GM12878 (cell line): ENCODE measurements at regions not wholly inside any gene's neighbourhood (a gene's known extent, or its start where the extent isn't known, plus 50 kb on each side); places are given as distances from the start of the nearest gene placed in this dataset.

Source experiments
- ATAC-seq: fragments of 200-7000 bp; cut with Tn5 transposase; 3 replicates; pipeline ENCODE4 v1.9.1; 2020; ENCODE audit warnings: mild to moderate bottlenecking, moderate library complexity
- BruUV-seq: library from RNA; stranded (reverse); fragments of 400-500 nt; replicated peaks from 2 replicates; lab custom pipeline; 2021; lab: Mats Ljungman, UMichigan
- CTCF ChIA-PET: fragments of 300-600 bp; sonication (Branson Sonifier 250); formaldehyde crosslinking; extraction: SDS; loops from one replicate; lab custom pipeline; 2021; ENCODE audit warnings: inconsistent platforms; lab: Yijun Ruan, JAX
- POLR2A ChIA-PET: fragments of 350-600 bp; formaldehyde crosslinking; extraction: SDS; loops from one replicate; lab custom pipeline; 2021; ENCODE audit warnings: inconsistent platforms; lab: Charles Lee
- RAD21 ChIA-PET: fragments of 300-600 bp; sonication (Branson Sonifier 250); formaldehyde crosslinking; loops from one replicate; lab custom pipeline; 2023; ENCODE audit warnings: antibody characterized with exemption; ENCODE audit not compliant: unreplicated experiment; lab: Charles Lee
- SMC1A ChIA-PET: fragments of 300-600 bp; sonication (Branson Sonifier 250); formaldehyde crosslinking; loops from one replicate; lab custom pipeline; 2023; ENCODE audit not compliant: unreplicated experiment, uncharacterized antibody; lab: Charles Lee
- DNase-seq: peaks from one replicate; pipeline ENCODE4 v3.0.0-alpha.2; 2011; ENCODE audit warnings: low read depth, low spot score
- FAIRE-seq: peaks from 3 replicates; lab custom pipeline; 2011; peaks lifted over from hg19 to GRCh38; lab: Jason Lieb, UNC
- H2AFZ ChIP-seq: 2 replicates; pipeline ENCODE4 v1.6.0; 2011; ENCODE audit warnings: low read depth, low read length, control low read depth; ENCODE audit not compliant: control insufficient read depth
- H3K27ac ChIP-seq: 2 replicates; pipeline ENCODE4 v1.5.1; 2011; ENCODE audit warnings: control low read depth; ENCODE audit not compliant: control insufficient read depth, insufficient read depth
- H3K27me3 ChIP-seq, 2 experiments: replicated peaks in 1 of 2; 2 replicates each; pipeline versions ENCODE4 v1.6.0 to v1.6.1; 2011; ENCODE audit warnings: low read length in 1 of 2; ENCODE audit not compliant: control insufficient read depth in 2 of 2, insufficient read depth in 2 of 2
- H3K36me3 ChIP-seq, 2 experiments: 2 replicates each; pipeline ENCODE4 v1.5.1; 2011; ENCODE audit warnings: low read length in 1 of 2; ENCODE audit not compliant: control insufficient read depth in 2 of 2, insufficient read depth in 2 of 2
- H3K4me1 ChIP-seq: 2 replicates; pipeline ENCODE4 v1.6.1; 2011; ENCODE audit warnings: mild to moderate bottlenecking, low read length, moderate library complexity, mixed read lengths; ENCODE audit not compliant: control insufficient read depth, insufficient read depth
- H3K4me2 ChIP-seq: 2 replicates; pipeline ENCODE4 v1.6.0; 2011; ENCODE audit warnings: control low read depth; ENCODE audit not compliant: control insufficient read depth, insufficient read depth
- H3K4me3 ChIP-seq: fragments of 200-600 bp; sonication (generic); 2 replicates; pipeline ENCODE4 v1.5.1; 2016
- H3K79me2 ChIP-seq: 2 replicates; pipeline ENCODE4 v1.6.0; 2011; ENCODE audit warnings: low read length; ENCODE audit not compliant: control insufficient read depth, insufficient read depth
- H3K9ac ChIP-seq: 2 replicates; pipeline ENCODE4 v1.8.0; 2011; ENCODE audit warnings: low read length, control low read depth, mixed read lengths; ENCODE audit not compliant: control insufficient read depth, insufficient read depth
- H3K9me3 ChIP-seq: replicated peaks from 3 replicates; pipeline ENCODE4 v1.5.1; 2011; ENCODE audit warnings: mild to moderate bottlenecking, low read length; ENCODE audit not compliant: control insufficient read depth, insufficient read depth
- H4K20me1 ChIP-seq: 2 replicates; pipeline ENCODE4 v1.6.0; 2011; ENCODE audit not compliant: control insufficient read depth, insufficient read depth
- BRCA1 ChIP-seq: IDR thresholded peaks from 2 replicates; pipeline ENCODE4 v1.6.1; 2011; ENCODE audit warnings: low read depth, low read length, improper control_type of control experiment
- CEBPB ChIP-seq, 2 experiments: fragments of 150-350 bp in 1 of 2; IDR thresholded peaks; 2 replicates each; pipeline ENCODE4 v1.6.1; 2012 to 2014; ENCODE audit warnings: low read depth in 2 of 2, low read length in 2 of 2, borderline replicate concordance in 1 of 2, inconsistent platforms in 1 of 2
- CREB1 ChIP-seq: IDR thresholded peaks from 2 replicates; pipeline ENCODE4 v1.6.1; 2012; ENCODE audit warnings: low read depth, mild to moderate bottlenecking, inconsistent platforms
- EP300 ChIP-seq, 2 experiments: fragments of 150-350 bp in 1 of 2; IDR thresholded peaks; 2 replicates each; pipeline ENCODE4 v1.6.1; 2011 to 2012; ENCODE audit warnings: low read depth in 2 of 2, low read length in 2 of 2, borderline replicate concordance in 1 of 2, improper control_type of control experiment in 1 of 2, inconsistent platforms in 1 of 2; ENCODE audit not compliant: control insufficient read depth in 1 of 2
- HDAC6 ChIP-seq: fragments of 200-600 bp; sonication (generic); IDR thresholded peaks from one replicate; pipeline ENCODE4 v1.8.0; 2017; ENCODE audit warnings: antibody characterized with exemption; ENCODE audit not compliant: unreplicated experiment
- MXI1 ChIP-seq: fragments of 150-350 bp; IDR thresholded peaks from 2 replicates; pipeline ENCODE4 v1.6.1; 2011; ENCODE audit warnings: low read depth, mild to moderate bottlenecking, inconsistent platforms, low read length, improper control_type of control experiment
- MYB ChIP-seq: fragments of 150-350 bp; IDR thresholded peaks from 2 replicates; pipeline ENCODE4 v1.6.1; 2014; ENCODE audit warnings: mild to moderate bottlenecking, low read depth, low read length, borderline replicate concordance
- NRF1 ChIP-seq: conservative IDR thresholded peaks from 2 replicates; pipeline ENCODE4 v1.6.1; 2011; ENCODE audit warnings: mild to moderate bottlenecking, low read depth, low read length, improper control_type of control experiment
- PAX8 ChIP-seq: fragments of 450-650 bp; IDR thresholded peaks from 2 replicates; pipeline ENCODE4 v1.6.1; 2017; ENCODE audit warnings: mild to moderate bottlenecking, moderate library complexity
- RAD21 ChIP-seq: IDR thresholded peaks from 2 replicates; pipeline ENCODE4 v1.6.1; 2011; ENCODE audit warnings: mild to moderate bottlenecking, low read depth, low read length, moderate library complexity; ENCODE audit not compliant: insufficient read depth
- SREBF2 ChIP-seq: IDR thresholded peaks from 2 replicates; pipeline ENCODE4 v1.6.1; 2012; ENCODE audit warnings: mild to moderate bottlenecking, low read length
- YBX1 ChIP-seq: fragments of 450-650 bp; IDR thresholded peaks from 2 replicates; pipeline ENCODE4 v1.6.1; 2016; ENCODE audit warnings: antibody characterized with exemption
- in situ Hi-C: fragments of 300-500 bp; cut with MboI; formaldehyde crosslinking; loops from 9 replicates; pipeline ENCODE4 v1.14.3; 2018; ENCODE audit warnings: mixed read lengths
- intact Hi-C: fragments of 100-400 bp; cut with micrococcal nuclease; formaldehyde crosslinking; loops from one replicate; pipeline ENCODE4 v1.14.2; 2022; ENCODE audit not compliant: unreplicated experiment
- TF ChIP-seq, protein P1 (sequence below): IDR thresholded peaks from 2 replicates; pipeline ENCODE4 v1.6.1; 2012; ENCODE audit warnings: low read depth, low read length, improper control_type of control experiment
- TF ChIP-seq, protein P2 (sequence below): IDR thresholded peaks from 2 replicates; pipeline ENCODE4 v1.6.1; 2011; ENCODE audit warnings: mild to moderate bottlenecking, low read depth, low read length, moderate library complexity; ENCODE audit not compliant: insufficient replicate concordance
- TF ChIP-seq, protein P3 (sequence below): fragments of 450-650 bp; IDR thresholded peaks from 2 replicates; pipeline ENCODE4 v1.6.1; 2018; ENCODE audit warnings: mild to moderate bottlenecking, low read depth, moderate library complexity; ENCODE audit not compliant: partially characterized antibody
- TF ChIP-seq, protein P4 (sequence below): fragments of 450-650 bp; IDR thresholded peaks from 2 replicates; pipeline ENCODE4 v1.6.1; 2018; ENCODE audit warnings: borderline replicate concordance, mild to moderate bottlenecking; ENCODE audit not compliant: partially characterized antibody

DNA sequence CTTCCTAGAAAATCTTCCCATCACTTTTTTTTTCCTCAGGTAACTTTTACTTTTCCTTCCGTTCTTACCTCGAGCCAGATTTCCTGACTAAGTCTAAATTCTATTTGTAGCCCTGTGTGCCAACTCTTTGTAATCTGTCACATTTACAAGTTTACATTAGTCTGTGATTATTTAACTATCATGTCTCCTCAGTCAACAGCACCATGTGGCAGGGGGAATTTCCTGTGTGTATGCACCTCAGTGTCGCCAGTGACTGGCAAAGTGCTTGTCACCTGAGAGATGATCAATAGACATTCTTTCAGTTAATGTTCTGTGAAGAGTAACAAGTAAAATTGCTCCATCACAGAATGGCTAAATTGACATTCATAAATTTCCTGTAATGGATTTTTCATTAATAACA, 468.5 kb downstream of the PDGFC start (continued):
- TF ChIP-seq, protein P1, sequence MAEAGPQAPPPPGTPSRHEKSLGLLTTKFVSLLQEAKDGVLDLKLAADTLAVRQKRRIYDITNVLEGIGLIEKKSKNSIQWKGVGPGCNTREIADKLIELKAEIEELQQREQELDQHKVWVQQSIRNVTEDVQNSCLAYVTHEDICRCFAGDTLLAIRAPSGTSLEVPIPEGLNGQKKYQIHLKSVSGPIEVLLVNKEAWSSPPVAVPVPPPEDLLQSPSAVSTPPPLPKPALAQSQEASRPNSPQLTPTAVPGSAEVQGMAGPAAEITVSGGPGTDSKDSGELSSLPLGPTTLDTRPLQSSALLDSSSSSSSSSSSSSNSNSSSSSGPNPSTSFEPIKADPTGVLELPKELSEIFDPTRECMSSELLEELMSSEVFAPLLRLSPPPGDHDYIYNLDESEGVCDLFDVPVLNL: no peak
- TF ChIP-seq PAX8: no peak
- TF ChIP-seq CREB1: no peak
- TF ChIP-seq HDAC6: no peak
- TF ChIP-seq RAD21: no peak
- TF ChIP-seq MXI1: no peak
- no peak for TF ChIP-seq SREBF2
- TF ChIP-seq, protein P2, sequence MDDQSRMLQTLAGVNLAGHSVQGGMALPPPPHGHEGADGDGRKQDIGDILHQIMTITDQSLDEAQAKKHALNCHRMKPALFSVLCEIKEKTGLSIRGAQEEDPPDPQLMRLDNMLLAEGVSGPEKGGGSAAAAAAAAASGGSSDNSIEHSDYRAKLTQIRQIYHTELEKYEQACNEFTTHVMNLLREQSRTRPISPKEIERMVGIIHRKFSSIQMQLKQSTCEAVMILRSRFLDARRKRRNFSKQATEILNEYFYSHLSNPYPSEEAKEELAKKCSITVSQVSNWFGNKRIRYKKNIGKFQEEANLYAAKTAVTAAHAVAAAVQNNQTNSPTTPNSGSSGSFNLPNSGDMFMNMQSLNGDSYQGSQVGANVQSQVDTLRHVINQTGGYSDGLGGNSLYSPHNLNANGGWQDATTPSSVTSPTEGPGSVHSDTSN: no peak

DNA sequence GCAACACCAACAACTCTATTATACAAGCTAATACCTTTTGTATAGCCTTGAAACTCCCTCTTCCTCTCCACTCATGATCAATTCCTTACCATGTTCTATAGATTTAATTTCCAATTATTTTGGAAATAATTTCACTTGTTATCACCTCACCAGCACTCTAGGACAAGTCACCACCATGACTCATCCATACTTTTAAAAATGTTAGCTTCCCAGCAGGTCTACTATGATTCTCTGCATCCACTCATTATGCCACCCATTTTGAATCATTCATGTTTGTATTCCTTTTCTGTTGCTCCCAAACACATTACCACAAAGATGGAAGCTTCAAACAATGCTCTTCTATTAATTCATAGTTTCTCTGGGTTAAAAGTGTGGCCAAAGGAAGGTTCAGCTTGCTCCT, 469.6 kb downstream of the PDGFC start:
- no peaks in the 10 kb centered on the region for H4K20me1 ChIP-seq
- H3K4me2 ChIP-seq: no peak overlapping the region
- ChIA-PET POLR2A (no interaction called here), SMC1A (interaction anchor here (0.7 to 1.1 kb wide), 3 partner anchors 44 to 466 kb away, joined by 3 read pairs; no protein-coding TSS in a partner anchor), RAD21 (no interaction called here), CTCF (no interaction called here)
- H3K9me3 ChIP-seq: no peaks in the 10 kb centered on the region
- H3K4me1 ChIP-seq: no peaks in the 10 kb centered on the region
- no peak for DNase-seq
- no peaks in the 10 kb centered on the region; a peak in 1 of 4 replicates for H3K27me3 ChIP-seq
- H3K4me3 ChIP-seq: no peak overlapping the region
- ATAC-seq: no peak
- no peaks in the 10 kb centered on the region for H3K36me3 ChIP-seq
- intact Hi-C loops: no loop called here
- no peak overlapping the region for H2AFZ ChIP-seq
- in situ Hi-C loops: no loop called here
- H3K79me2 ChIP-seq: no peaks in the 10 kb centered on the region
- no peak overlapping the region for H3K9ac ChIP-seq
- BruUV-seq: no TSS peak
- FAIRE-seq: no peak
- H3K27ac ChIP-seq: no peak overlapping the region
- TF ChIP-seq, protein P3, sequence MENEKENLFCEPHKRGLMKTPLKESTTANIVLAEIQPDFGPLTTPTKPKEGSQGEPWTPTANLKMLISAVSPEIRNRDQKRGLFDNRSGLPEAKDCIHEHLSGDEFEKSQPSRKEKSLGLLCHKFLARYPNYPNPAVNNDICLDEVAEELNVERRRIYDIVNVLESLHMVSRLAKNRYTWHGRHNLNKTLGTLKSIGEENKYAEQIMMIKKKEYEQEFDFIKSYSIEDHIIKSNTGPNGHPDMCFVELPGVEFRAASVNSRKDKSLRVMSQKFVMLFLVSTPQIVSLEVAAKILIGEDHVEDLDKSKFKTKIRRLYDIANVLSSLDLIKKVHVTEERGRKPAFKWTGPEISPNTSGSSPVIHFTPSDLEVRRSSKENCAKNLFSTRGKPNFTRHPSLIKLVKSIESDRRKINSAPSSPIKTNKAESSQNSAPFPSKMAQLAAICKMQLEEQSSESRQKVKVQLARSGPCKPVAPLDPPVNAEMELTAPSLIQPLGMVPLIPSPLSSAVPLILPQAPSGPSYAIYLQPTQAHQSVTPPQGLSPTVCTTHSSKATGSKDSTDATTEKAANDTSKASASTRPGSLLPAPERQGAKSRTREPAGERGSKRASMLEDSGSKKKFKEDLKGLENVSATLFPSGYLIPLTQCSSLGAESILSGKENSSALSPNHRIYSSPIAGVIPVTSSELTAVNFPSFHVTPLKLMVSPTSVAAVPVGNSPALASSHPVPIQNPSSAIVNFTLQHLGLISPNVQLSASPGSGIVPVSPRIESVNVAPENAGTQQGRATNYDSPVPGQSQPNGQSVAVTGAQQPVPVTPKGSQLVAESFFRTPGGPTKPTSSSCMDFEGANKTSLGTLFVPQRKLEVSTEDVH: no peak
- TF ChIP-seq MYB: no peak
- TF ChIP-seq, protein P4, sequence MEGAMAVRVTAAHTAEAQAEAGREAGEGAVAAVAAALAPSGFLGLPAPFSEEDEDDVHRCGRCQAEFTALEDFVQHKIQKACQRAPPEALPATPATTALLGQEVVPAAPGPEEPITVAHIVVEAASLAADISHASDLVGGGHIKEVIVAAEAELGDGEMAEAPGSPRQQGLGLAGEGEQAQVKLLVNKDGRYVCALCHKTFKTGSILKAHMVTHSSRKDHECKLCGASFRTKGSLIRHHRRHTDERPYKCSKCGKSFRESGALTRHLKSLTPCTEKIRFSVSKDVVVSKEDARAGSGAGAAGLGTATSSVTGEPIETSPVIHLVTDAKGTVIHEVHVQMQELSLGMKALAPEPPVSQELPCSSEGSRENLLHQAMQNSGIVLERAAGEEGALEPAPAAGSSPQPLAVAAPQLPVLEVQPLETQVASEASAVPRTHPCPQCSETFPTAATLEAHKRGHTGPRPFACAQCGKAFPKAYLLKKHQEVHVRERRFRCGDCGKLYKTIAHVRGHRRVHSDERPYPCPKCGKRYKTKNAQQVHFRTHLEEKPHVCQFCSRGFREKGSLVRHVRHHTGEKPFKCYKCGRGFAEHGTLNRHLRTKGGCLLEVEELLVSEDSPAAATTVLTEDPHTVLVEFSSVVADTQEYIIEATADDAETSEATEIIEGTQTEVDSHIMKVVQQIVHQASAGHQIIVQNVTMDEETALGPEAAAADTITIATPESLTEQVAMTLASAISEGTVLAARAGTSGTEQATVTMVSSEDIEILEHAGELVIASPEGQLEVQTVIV: no peak
- no peak for TF ChIP-seq NRF1
- no peak for TF ChIP-seq CEBPB (IDR thresholded peaks at IDR 0.05; ENCODE audit: borderline replicate concordance in 1 of 2, low read depth in 2 of 2, low read length in 2 of 2)
- TF ChIP-seq EP300 (IDR thresholded peaks at IDR 0.05; ENCODE audit: borderline replicate concordance in 1 of 2, control insufficient read depth in 1 of 2, low read depth in 2 of 2, low read length in 2 of 2): no peak
- TF ChIP-seq YBX1: no peak
- TF ChIP-seq BRCA1: no peak
